Activated naive CD4-positive, alpha-beta T cell treated with anti-CD3 and anti-CD28 coated beads, Interleukin-2, amount 50 U/mL, for 16 hours (primary cell): ENCODE measurements at regions not wholly inside any gene's neighbourhood (a gene's known extent, or its start where the extent isn't known, plus 50 kb on each side); places are given as distances from the start of the nearest gene placed in this dataset.
A peak's percentile ranks its signal among the peaks of the same experiment; 100 is the strongest.

Source experiments
- DNase-seq: peaks from one replicate; pipeline ENCODE4 v3.0.0-alpha.2; 2020

- DNase-seq = no peak
Observed at GRCh38 chr9:7287986-7288385, 511.6 kb downstream of the DMAC1 start.

GRCh38 chr9:7287065-7287464 lies 512.5 kb downstream of the DMAC1 start:
- no peak for DNase-seq

DNA sequence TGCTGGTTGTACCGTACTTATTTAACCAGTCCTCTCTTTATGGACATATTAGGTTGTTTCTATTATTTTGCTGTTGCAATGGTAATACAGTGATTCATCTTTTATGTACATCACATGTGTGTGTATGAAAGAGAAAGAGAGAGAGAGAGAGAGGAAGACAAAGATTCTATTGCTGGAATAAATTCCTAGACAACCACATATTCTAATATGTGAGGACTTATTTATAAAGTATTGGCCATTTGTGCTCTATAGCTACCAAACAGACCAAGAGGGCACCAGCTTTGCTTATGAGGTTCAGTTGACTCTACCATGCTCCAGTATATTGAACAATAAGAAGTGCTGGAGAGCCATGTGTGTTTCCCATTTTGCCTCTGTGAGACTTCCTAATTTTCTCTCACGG lies 513.5 kb downstream of the DMAC1 start:
- DNase-seq = no peak

DNA sequence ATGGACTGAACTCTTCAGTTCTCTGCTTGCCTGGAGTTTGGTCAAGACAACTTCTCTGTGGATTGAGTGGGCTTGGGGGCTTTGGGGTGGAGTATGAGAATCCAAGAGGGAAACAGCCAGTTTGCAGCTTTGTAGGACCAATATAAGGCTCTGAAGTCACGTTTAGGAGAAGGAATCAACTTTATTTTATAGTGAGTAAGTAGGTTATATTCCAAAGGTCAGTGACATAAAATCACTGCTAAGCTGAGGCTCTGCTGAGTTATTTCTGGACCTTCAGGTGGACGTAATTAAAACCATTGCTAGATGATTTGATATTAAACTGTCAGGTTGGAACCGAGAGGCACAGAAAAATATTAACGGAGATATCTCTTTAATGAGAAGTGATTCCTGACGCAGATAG lies 514.4 kb downstream of the DMAC1 start:
- DNase-seq = no peak

DNA sequence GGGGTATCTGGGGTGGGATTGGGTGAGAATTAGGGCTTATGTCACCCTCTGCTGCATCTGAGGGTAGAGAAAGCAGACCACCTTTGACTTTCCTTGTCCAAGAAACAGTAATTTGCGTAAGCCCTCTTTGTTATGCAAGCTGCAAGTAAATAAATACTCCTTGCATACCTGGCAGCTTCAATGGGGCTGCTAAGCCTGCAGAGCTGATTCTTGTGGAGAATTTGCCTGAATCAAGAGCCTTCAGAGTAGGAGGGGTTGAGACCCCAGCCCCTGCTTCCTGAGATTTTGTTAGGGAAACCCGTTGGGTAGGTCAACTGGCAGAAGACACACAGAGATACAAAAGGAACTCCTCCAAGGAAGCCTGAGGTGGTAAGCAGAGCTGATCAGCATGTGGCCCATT lies 515.1 kb downstream of the DMAC1 start:
- no peak for DNase-seq

GRCh38 chr9:7284117-7284516 lies 515.5 kb downstream of the DMAC1 start:
- no peak for DNase-seq

- no peak for DNase-seq
Observed at GRCh38 chr9:7273575-7273974, 515.8 kb downstream of the KDM4C start.

DNA sequence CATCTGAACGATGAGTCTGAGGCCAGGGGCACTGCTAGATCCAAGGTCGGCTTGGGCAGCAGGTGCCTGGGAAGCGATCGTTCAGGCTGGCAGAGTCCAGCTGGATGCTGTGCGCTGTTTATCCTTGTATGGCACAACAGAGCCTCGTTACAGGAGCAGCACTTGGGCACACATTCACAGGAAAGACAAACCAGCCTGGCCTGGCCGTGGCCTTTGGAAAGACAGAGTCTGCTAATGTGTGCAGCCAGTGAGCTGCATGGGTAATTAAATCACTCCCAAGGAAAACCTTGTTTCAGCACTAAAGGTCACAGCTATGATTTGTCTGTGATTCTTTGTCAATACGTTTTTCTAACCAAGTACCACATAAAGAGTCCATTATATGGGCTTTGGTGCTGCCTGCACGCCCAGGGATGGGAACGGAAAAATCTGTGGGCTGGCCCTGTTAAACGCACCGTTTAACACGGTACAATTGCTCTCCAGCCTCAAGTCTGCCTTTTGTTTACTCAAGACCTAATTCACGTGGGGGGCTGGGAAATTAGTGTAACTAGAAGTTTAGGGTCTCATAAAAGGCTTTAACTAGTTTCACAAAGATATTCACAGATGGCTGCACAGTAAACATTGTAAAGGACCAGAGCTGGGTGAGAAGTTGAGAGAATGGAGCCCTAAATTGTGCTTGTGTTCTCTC lies 509.3 kb downstream of the KDM4C start:
- no peak for DNase-seq

GRCh38 chr9:7265181-7265580 lies 507.4 kb downstream of the KDM4C start:
- no peak for DNase-seq

DNA sequence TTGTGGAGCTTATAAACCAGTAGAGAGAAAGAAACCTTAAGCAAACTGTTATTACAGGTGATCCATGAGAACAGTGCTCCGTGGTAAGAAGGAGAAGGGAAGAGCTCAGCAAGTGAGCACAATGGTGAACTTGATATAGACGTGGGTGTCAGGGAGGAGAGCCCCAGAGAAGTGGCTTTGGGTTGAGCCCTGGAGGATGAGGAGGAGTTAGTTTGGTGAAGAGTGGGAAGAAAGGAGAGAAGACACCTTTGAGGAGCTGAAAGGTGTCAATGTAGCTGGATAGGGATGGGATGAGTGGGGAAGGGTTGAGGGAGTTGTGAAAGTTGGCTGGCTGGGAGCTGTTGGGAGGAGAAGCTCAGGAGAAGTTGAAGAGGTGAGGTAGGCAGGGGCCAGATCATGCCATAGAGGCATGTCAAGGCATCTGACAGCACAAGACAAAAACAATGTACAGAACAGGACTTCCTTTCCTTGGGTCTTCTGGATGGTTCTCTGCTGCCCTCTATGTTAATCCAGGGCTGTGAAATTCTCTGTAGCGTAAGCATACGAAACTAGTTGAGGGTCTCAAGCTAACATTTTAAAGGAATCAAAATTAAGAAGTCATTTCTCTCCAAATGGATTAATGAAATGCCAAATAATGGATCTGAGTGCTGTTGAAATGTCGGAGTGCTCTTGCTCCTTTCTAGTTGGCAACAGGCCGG lies 501.9 kb downstream of the KDM4C start:
- no peak for DNase-seq

DNA sequence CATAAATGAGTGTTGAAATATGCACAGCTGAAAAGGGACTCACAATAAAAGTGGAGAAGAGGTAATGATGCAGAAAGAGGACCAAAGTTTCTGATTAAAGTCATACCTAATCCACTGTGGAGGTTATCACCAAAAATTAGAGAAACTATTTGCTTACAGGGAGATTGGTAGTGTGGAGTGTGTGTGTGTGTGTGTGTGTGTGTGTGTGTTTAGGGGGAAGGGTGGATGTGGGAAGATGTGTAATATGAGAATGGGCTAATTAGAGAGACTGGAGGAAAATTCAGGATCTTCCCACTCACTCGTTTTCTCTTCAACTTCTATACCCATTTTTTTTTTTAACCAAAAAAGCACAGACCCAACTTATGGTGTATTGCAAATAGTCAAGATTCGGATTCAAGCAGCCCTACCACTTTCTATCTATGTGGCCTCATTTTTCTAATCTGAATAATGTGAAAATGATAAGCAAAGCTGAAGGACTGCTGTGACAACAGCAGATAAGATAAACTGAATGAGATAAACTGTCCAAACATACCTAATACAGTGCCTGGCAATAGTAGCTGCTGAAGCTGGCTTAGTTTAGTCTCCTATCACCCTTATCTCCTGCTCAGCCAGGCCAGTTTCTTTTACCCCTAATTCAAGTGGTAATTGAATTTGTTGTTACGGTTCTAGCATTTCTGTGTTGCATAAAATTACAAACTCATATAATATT lies 501.1 kb downstream of the KDM4C start:
- DNase-seq = no peak

DNA sequence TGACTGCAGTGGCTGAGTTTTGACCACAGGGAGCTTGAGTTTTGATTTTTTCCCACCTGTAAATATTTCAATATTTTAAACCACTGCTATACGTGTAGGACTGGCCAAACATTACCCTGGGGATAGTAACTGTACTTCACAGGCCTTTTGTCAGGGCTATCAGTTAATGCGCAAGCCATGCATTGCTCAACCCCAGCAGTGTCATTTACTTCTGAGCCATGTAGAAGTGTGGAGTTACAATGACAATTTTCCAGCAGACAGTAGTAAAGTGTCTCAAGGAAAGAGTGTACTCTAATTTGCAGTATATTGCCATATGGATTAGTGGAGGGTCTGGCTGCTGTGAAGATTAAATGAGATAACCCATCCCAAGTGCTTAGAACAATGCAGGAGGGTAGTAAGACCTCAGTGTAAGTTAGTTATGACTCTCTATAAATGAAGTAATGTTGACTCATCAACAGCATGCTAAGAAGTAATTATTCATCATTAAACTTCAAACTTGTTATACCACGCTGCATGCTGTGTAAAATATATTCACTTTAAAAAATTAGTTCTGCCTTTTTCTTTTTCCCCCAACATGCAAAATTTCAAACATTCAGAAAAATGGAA lies 489.2 kb downstream of the KDM4C start:
- DNase-seq = no peak

DNA sequence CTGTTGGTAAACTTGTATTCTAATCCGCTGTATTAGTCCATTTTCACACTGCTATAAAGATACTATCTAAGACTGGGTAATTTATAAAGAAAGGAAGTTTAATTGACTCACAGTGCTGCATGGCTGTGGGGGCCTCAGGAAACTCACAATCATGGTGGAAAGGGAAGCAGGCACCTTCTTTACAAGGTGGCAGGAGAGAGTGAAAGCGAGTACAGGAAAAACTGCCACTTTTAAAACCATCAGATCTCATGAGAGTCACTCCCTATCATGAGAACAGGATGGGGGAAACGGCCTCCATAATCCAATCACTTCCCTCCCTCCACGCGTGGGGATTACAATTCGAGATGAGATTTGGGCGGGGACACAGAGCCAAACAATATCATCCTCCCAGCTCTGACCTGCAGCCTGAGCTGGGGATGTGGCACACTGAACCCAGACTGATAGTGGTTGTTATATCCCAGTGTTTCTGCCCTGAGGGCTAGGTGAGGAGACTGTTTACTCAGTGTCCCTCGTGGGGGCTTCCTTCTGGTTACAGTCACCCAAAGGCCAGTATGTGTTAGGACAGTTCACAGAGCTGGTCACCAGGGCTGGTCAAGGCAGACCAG lies 488.3 kb downstream of the KDM4C start:
- DNase-seq = no peak

GRCh38 chr9:7243838-7244237 lies 486.1 kb downstream of the KDM4C start:
- no peak for DNase-seq

GRCh38 chr9:7242126-7242525 lies 484.4 kb downstream of the KDM4C start:
- DNase-seq = no peak

DNA sequence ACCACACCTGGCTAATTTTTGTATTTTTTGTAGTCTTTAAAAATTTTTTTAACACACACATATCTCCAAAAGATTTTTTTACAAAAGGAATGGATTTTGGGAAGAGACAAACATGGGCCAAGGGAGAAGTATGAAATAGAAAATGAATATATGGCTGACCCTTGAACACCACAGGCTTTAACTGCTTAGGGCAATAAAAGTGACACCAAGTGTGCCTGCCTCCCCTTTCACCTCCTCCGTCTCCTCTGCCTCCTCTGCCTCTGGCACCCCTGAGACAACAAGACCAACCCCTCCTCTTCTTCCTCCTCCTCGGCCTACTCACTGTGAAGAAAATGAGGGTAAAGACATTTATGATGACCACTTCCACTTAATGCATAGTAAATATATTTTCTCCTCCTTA lies 483.9 kb downstream of the KDM4C start:
- no peak for DNase-seq

GRCh38 chr9:7240569-7241311 lies 483.0 kb downstream of the KDM4C start:
- no peak for DNase-seq

DNA sequence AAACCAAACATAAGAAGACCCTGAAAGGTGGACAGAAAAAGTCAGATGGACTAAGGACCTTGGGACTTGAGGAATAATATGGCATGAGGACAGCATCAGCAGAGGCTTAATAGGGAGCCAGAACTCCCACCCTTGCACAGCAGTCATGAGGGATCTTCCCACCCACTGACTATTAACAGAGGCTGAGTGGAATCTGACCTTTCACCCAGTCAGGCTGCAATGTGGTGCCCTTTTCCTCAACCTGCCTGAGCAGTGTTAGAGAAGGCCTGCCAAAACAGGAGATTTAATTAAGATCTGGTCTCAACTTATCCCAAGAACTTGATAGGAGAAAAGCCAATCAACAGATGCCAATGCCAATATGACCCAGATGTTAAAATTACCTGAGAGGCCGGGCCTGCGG lies 481.9 kb downstream of the KDM4C start:
- DNase-seq = no peak

- no peak for DNase-seq
Observed at GRCh38 chr9:7238247-7238637, 480.5 kb downstream of the KDM4C start.

GRCh38 chr9:7237473-7238246 lies 479.9 kb downstream of the KDM4C start:
- DNase-seq = no peak

- no peak for DNase-seq
Observed at GRCh38 chr9:7236186-7236585, 478.4 kb downstream of the KDM4C start.

- DNase-seq = peak; percentile 13
Observed at GRCh38 chr9:7234144-7234543, 476.4 kb downstream of the KDM4C start.
